Neural progenitor cell (in vitro differentiated cells): ENCODE measurements at regions not wholly inside any gene's neighbourhood (a gene's known extent, or its start where the extent isn't known, plus 50 kb on each side); places are given as distances from the start of the nearest gene placed in this dataset.

Experiments used
- DNase-seq: peaks from one replicate; pipeline ENCODE4 v3.0.0-alpha.2; 2016; ENCODE audit warnings: low spot score
- H2AFZ ChIP-seq: fragments of 200-600 bp; sonication (generic); replicated peaks from 2 replicates; pipeline ENCODE4 v1.6.1; 2016; ENCODE audit warnings: antibody characterized with exemption
- H3F3A ChIP-seq: fragments of 200-600 bp; sonication (generic); 2 replicates; pipeline ENCODE4 v1.6.1; 2016; ENCODE audit warnings: antibody characterized with exemption, low read depth
- H3K27ac ChIP-seq: fragments of 200-600 bp; sonication (generic); 2 replicates; pipeline ENCODE4 v1.5.1; 2016; ENCODE audit warnings: mild to moderate bottlenecking
- H3K27me3 ChIP-seq: fragments of 200-600 bp; sonication (generic); 2 replicates; pipeline ENCODE4 v1.6.1; 2016; ENCODE audit warnings: mild to moderate bottlenecking, moderate library complexity
- H3K36me3 ChIP-seq: fragments of 200-600 bp; sonication (generic); 2 replicates; pipeline ENCODE4 v1.5.1; 2016
- H3K4me1 ChIP-seq: fragments of 200-600 bp; sonication (generic); 2 replicates; pipeline ENCODE4 v1.6.1; 2016; ENCODE audit warnings: mixed run types
- H3K4me2 ChIP-seq: fragments of 200-600 bp; sonication (generic); 2 replicates; pipeline ENCODE4 v1.6.1; 2016
- H3K4me3 ChIP-seq: fragments of 200-600 bp; sonication (generic); 2 replicates; pipeline ENCODE4 v1.5.1; 2016
- H3K79me2 ChIP-seq: fragments of 200-600 bp; sonication (generic); 2 replicates; pipeline ENCODE4 v1.6.1; 2016; ENCODE audit warnings: low read depth
- H3K9ac ChIP-seq: fragments of 200-600 bp; sonication (generic); 2 replicates; pipeline ENCODE4 v1.6.1; 2016
- H3K9me3 ChIP-seq: fragments of 200-600 bp; sonication (generic); 2 replicates; pipeline ENCODE4 v1.5.1; 2016; ENCODE audit warnings: low read depth
- H4K20me1 ChIP-seq: fragments of 200-600 bp; sonication (generic); 2 replicates; pipeline ENCODE4 v1.6.1; 2016; ENCODE audit warnings: low read depth
- H3K27ac Mint-ChIP-seq: 3 replicates; pipeline ENCODE4 v1.8.0; 2021; ENCODE audit warnings: mixed read lengths
- H3K27me3 Mint-ChIP-seq: 2 replicates; pipeline ENCODE4 v1.8.0; 2022; ENCODE audit warnings: low read depth, mild to moderate bottlenecking, inconsistent platforms, moderate library complexity, mixed read lengths; ENCODE audit not compliant: insufficient read depth
- H3K36me3 Mint-ChIP-seq: 3 replicates; pipeline ENCODE4 v1.8.0; 2021; ENCODE audit warnings: mixed read lengths
- H3K4me1 Mint-ChIP-seq: 3 replicates; pipeline ENCODE4 v1.8.0; 2021; ENCODE audit warnings: mixed read lengths
- H3K4me3 Mint-ChIP-seq: 3 replicates; pipeline ENCODE4 v1.8.0; 2021; ENCODE audit warnings: mild to moderate bottlenecking, moderate library complexity, mixed read lengths
- H3K9me3 Mint-ChIP-seq: 3 replicates; pipeline ENCODE4 v1.8.0; 2020; ENCODE audit warnings: mixed read lengths
- EZH2 ChIP-seq: fragments of 200-600 bp; sonication (generic); IDR thresholded peaks from 2 replicates; pipeline ENCODE4 v1.6.1; 2017; ENCODE audit warnings: antibody characterized with exemption, mild to moderate bottlenecking, moderate library complexity
- EZH2phosphoT487 ChIP-seq: fragments of 200-600 bp; sonication (generic); IDR thresholded peaks from 2 replicates; pipeline ENCODE4 v1.6.1; 2017; ENCODE audit warnings: antibody characterized with exemption
- TF ChIP-seq, protein P1 (sequence below): fragments of 200-600 bp; sonication (generic); IDR thresholded peaks from 2 replicates; pipeline ENCODE4 v1.5.1; 2017; ENCODE audit warnings: antibody characterized with exemption, mild to moderate bottlenecking

DNA sequence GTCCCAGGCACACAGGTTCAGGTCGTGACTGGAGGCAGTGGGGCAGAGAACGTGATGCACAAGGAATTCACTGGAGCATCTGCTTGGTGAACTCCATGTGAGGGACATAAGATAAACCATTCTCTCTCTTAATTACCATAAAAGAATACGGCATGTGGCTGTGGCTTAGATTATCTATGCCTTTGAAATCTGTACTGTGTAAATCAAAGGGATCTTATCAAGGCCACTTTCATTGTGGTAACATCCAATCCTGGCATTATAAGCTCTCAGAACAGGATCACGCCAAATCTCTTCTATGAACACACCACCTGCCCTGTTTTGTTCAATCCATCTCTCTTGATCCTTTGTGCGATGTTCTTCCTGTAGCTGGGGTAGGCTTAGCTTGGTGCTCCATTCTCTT is 192.3 kb downstream of the SPATA18 start:
- H3K36me3 ChIP-seq = no peaks in the 10 kb centered on the region
- H3F3A ChIP-seq = no peaks in the 10 kb centered on the region
- Mint-ChIP-seq H3K27me3 (no peaks in the 10 kb centered on the region), H3K36me3 (no peaks in the 10 kb centered on the region), H3K27ac (no peak overlapping the region), H3K4me3 (no peak overlapping the region), H3K9me3 (no peaks in the 10 kb centered on the region), H3K4me1 (peaks cover 12% of the 10 kb centered on the region)
- no peaks in the 10 kb centered on the region for H3K9me3 ChIP-seq
- no peak overlapping the region for H3K9ac ChIP-seq
- no peak overlapping the region for H3K27ac ChIP-seq
- no peak overlapping the region for H3K4me3 ChIP-seq
- H3K27me3 ChIP-seq = no peaks in the 10 kb centered on the region
- H3K79me2 ChIP-seq = no peaks in the 10 kb centered on the region
- no peaks in the 10 kb centered on the region for H4K20me1 ChIP-seq
- no peak for DNase-seq
- no peak overlapping the region for H3K4me2 ChIP-seq
- no peak overlapping the region for H2AFZ ChIP-seq
- peaks cover 7% of the 10 kb centered on the region for H3K4me1 ChIP-seq
- TF ChIP-seq EZH2 = no peak
- TF ChIP-seq, protein P1, sequence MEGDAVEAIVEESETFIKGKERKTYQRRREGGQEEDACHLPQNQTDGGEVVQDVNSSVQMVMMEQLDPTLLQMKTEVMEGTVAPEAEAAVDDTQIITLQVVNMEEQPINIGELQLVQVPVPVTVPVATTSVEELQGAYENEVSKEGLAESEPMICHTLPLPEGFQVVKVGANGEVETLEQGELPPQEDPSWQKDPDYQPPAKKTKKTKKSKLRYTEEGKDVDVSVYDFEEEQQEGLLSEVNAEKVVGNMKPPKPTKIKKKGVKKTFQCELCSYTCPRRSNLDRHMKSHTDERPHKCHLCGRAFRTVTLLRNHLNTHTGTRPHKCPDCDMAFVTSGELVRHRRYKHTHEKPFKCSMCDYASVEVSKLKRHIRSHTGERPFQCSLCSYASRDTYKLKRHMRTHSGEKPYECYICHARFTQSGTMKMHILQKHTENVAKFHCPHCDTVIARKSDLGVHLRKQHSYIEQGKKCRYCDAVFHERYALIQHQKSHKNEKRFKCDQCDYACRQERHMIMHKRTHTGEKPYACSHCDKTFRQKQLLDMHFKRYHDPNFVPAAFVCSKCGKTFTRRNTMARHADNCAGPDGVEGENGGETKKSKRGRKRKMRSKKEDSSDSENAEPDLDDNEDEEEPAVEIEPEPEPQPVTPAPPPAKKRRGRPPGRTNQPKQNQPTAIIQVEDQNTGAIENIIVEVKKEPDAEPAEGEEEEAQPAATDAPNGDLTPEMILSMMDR = no peak
- no peak for TF ChIP-seq EZH2phosphoT487

DNA sequence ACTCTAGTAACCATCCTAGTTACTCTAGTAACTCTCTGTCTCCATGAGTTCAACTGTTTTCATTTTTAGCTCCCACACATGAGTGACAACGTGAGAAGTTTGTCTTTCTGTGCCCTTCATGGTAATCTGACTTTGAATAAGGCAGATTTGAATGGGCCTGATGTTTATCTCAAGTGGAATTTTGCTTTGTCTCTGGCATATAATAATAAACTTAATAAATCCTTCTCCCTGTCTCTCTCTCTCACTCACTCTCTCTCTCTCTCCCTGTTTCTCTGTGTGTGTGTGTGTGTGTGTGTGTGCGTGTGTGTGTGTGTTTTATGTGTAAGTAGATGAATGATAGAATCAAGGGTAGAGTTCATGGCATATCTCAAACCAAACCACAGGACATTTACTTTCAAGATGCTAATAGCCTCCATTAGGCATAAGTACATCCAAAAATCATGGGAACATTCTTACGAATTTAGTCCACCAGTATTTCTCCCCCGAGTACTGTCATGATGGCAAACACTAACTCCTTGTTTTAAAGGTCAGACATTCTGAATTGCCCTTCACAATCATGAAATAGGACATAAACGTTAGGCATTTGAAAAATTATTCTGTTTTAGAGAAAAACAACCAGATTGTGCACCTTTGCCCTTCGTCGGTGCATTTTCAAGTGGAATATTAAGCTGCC is 193.1 kb downstream of the SPATA18 start:
- no peak for TF ChIP-seq EZH2phosphoT487
- H3K79me2 ChIP-seq = no peaks in the 10 kb centered on the region
- H2AFZ ChIP-seq = peak overlapping the region; percentile 70
- Mint-ChIP-seq H3K9me3 (no peaks in the 10 kb centered on the region), H3K4me3 (no peak overlapping the region), H3K36me3 (no peaks in the 10 kb centered on the region), H3K27ac (no peak overlapping the region), H3K4me1 (peaks cover 12% of the 10 kb centered on the region), H3K27me3 (no peaks in the 10 kb centered on the region)
- H3K4me3 ChIP-seq = no peak overlapping the region
- no peak overlapping the region for H3K27ac ChIP-seq
- peaks cover 7% of the 10 kb centered on the region for H3K4me1 ChIP-seq
- no peaks in the 10 kb centered on the region for H3F3A ChIP-seq
- DNase-seq = no peak
- H3K4me2 ChIP-seq = no peak overlapping the region
- H4K20me1 ChIP-seq = no peaks in the 10 kb centered on the region
- no peak overlapping the region for H3K9ac ChIP-seq
- H3K36me3 ChIP-seq = no peaks in the 10 kb centered on the region
- no peaks in the 10 kb centered on the region for H3K9me3 ChIP-seq
- no peaks in the 10 kb centered on the region for H3K27me3 ChIP-seq

DNA sequence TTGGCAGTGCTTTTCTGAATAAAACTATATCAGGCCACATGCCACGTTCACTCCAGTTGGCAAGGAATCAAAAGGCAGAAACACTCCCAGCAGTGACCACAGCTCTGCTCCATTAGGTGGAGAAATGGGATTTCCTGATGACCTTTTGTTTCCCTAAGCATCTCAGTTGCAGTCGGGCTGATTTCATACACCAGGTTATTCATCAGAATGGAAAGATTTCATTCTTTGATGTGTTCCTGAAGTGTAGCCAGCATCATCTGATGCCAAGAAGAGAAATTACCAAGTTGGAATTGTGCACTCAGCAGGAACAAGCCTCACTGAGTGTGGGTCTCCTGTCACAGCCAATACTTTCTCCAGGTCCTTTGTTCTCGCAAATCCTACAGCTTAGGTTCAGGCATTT is 193.7 kb downstream of the SPATA18 start:
- peak overlapping the region; percentile 70 for H2AFZ ChIP-seq
- Mint-ChIP-seq H3K27ac (no peak overlapping the region), H3K4me3 (no peak overlapping the region), H3K4me1 (peaks cover 12% of the 10 kb centered on the region), H3K36me3 (no peaks in the 10 kb centered on the region), H3K27me3 (no peaks in the 10 kb centered on the region), H3K9me3 (no peaks in the 10 kb centered on the region)
- TF ChIP-seq EZH2phosphoT487 (no peak), EZH2 (no peak)
- TF ChIP-seq, protein P1 = no peak
- no peaks in the 10 kb centered on the region for H4K20me1 ChIP-seq
- H3K9ac ChIP-seq = no peak overlapping the region
- no peaks in the 10 kb centered on the region for H3K79me2 ChIP-seq
- no peaks in the 10 kb centered on the region for H3K9me3 ChIP-seq
- no peak overlapping the region for H3K27ac ChIP-seq
- no peak for DNase-seq
- no peaks in the 10 kb centered on the region for H3K36me3 ChIP-seq
- peaks cover 7% of the 10 kb centered on the region for H3K4me1 ChIP-seq
- no peaks in the 10 kb centered on the region for H3F3A ChIP-seq
- H3K4me3 ChIP-seq = no peak overlapping the region
- H3K27me3 ChIP-seq = no peaks in the 10 kb centered on the region
- no peak overlapping the region for H3K4me2 ChIP-seq

DNA sequence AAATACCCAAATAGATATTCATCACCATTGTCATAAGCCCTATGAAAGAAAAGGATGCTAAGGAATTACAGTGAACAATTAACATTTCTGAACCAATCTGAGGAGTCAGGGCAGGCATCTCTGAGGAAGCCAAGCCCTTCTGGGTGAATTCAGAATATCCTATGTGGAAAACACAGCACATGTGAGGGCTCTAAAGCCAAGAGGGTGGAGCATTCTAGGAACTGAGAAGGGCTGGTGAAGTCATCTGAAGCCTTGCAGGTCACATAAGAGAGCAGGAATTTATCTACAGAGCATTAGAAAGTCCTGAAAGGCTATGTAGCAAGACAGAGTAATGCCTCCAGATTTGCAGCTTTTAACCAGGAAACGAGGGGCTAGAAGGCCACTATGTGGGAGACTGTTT is 195.7 kb downstream of the SPATA18 start:
- H3K27me3 Mint-ChIP-seq = no peaks in the 10 kb centered on the region
- no peak for DNase-seq
- no peak overlapping the region for H3K4me3 Mint-ChIP-seq
- no peaks in the 10 kb centered on the region for H3K9me3 ChIP-seq
- no peak overlapping the region for H3K4me2 ChIP-seq
- H2AFZ ChIP-seq = peak overlapping the region; percentile 31
- no peak overlapping the region for H3K27ac Mint-ChIP-seq
- no peak overlapping the region for H3K27ac ChIP-seq
- H4K20me1 ChIP-seq = no peaks in the 10 kb centered on the region
- no peaks in the 10 kb centered on the region for H3K36me3 ChIP-seq
- peaks cover 7% of the 10 kb centered on the region for H3K4me1 ChIP-seq
- peaks cover 12% of the 10 kb centered on the region for H3K4me1 Mint-ChIP-seq
- H3K9ac ChIP-seq = no peak overlapping the region
- TF ChIP-seq EZH2phosphoT487 (no peak), EZH2 (no peak)
- TF ChIP-seq, protein P1 = no peak
- no peaks in the 10 kb centered on the region for H3K36me3 Mint-ChIP-seq
- H3K4me3 ChIP-seq = no peak overlapping the region
- H3F3A ChIP-seq = no peaks in the 10 kb centered on the region
- H3K79me2 ChIP-seq = no peaks in the 10 kb centered on the region
- H3K9me3 Mint-ChIP-seq = peaks cover 2% of the 10 kb centered on the region
- no peaks in the 10 kb centered on the region for H3K27me3 ChIP-seq
